ENCODE measurements at regions not wholly inside any gene's neighbourhood (a gene's known extent, or its start where the extent isn't known, plus 50 kb on each side); places are given as distances from the start of the nearest gene placed in this dataset.

- Histone ChIP-seq H3K27me3 (ENCODE audit: low read depth, low read length) (no peaks in the 10 kb centered on the region; the same call in 1 of the 2 replicates), H3K9ac (ENCODE audit: low read length) (no peak overlapping the region), H3K4me1 (ENCODE audit: low read length) (peaks cover 8% of the 10 kb centered on the region), H3K27ac (ENCODE audit: low read length) (no peak overlapping the region), H3K9me3 (ENCODE audit: insufficient read depth, low read length) (no peaks in the 10 kb centered on the region), H3K36me3 (replicated peaks; ENCODE audit: low read depth, low read length) (no peaks in the 10 kb centered on the region), H3K4me2 (ENCODE audit: low read length) (no peak overlapping the region), H4K20me1 (ENCODE audit: insufficient read depth, low read length) (no peaks in the 10 kb centered on the region), H2AFZ (ENCODE audit: low read depth, low read length) (no peak overlapping the region), H3K4me3 (ENCODE audit: low read length) (no peak overlapping the region), H3K79me2 (ENCODE audit: low read length) (no peaks in the 10 kb centered on the region)
- TF ChIP-seq, protein P1, sequence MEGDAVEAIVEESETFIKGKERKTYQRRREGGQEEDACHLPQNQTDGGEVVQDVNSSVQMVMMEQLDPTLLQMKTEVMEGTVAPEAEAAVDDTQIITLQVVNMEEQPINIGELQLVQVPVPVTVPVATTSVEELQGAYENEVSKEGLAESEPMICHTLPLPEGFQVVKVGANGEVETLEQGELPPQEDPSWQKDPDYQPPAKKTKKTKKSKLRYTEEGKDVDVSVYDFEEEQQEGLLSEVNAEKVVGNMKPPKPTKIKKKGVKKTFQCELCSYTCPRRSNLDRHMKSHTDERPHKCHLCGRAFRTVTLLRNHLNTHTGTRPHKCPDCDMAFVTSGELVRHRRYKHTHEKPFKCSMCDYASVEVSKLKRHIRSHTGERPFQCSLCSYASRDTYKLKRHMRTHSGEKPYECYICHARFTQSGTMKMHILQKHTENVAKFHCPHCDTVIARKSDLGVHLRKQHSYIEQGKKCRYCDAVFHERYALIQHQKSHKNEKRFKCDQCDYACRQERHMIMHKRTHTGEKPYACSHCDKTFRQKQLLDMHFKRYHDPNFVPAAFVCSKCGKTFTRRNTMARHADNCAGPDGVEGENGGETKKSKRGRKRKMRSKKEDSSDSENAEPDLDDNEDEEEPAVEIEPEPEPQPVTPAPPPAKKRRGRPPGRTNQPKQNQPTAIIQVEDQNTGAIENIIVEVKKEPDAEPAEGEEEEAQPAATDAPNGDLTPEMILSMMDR (IDR thresholded peaks at IDR 0.05; ENCODE audit: low read depth, low read length), result no peak
- no peak for TF ChIP-seq EZH2phosphoT487 (IDR thresholded peaks at IDR 0.05; ENCODE audit: low read depth)
Observed at GRCh38 chr9:693201-694091, 148.1 kb upstream of the DMRT1 start.

- no peaks in the 10 kb centered on the region for H4K20me1 ChIP-seq (ENCODE audit: insufficient read depth, low read length)
- H3K27me3 ChIP-seq (ENCODE audit: low read depth, low read length), result no peaks in the 10 kb centered on the region; the same call in 1 of the 2 replicates
- H3K36me3 ChIP-seq (replicated peaks; ENCODE audit: low read depth, low read length), result no peaks in the 10 kb centered on the region
- no peaks in the 10 kb centered on the region for H3K9me3 ChIP-seq (ENCODE audit: insufficient read depth, low read length)
- TF ChIP-seq, protein P1 (IDR thresholded peaks at IDR 0.05; ENCODE audit: low read depth, low read length), result no peak
- TF ChIP-seq EZH2phosphoT487 (IDR thresholded peaks at IDR 0.05; ENCODE audit: low read depth), result no peak
- peaks cover 8% of the 10 kb centered on the region for H3K4me1 ChIP-seq (ENCODE audit: low read length)
- H3K9ac ChIP-seq (ENCODE audit: low read length), result no peak overlapping the region
- no peak overlapping the region for H3K4me3 ChIP-seq (ENCODE audit: low read length)
- H2AFZ ChIP-seq (ENCODE audit: low read depth, low read length), result no peak overlapping the region
- H3K27ac ChIP-seq (ENCODE audit: low read length), result no peak overlapping the region
- H3K4me2 ChIP-seq (ENCODE audit: low read length), result no peak overlapping the region
- no peaks in the 10 kb centered on the region for H3K79me2 ChIP-seq (ENCODE audit: low read length)
Observed at GRCh38 chr9:694092-694402, 147.4 kb upstream of the DMRT1 start.

DNA sequence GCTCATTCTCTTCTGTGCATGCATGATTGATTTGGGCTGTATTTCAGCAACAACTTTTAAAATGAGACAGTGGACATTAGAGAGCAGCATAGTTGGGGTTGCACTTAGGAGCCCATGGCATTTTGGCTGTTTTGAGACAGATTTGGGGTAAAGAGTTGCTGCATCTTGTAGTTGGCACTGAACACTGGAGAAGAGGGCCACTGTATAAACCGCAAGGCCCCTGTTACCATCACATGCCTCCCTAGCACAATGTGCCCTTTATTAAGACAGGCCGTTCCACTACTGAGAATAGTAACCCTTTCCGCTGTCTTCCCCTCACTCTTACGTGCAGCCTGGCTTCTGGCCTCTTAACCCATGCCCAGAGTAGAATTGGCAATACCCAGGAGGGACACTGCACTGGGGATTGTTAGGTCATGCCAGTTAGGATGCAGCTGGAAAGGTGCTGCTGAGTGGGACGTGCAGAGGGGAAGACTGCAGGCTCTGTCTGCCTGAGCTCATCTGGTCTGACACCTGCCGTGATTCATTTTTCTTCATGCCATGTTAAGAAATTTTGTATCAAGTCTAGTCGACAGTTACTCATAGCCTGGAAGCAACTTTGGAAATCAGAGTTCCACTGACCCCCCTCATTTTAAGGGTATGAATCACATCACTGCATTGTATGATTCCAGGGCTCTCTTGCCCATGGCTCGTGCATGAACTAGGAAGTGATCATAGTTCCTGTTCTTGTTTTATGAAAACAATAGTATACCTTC is 146.9 kb upstream of the DMRT1 start:
- Histone ChIP-seq H3K27ac (ENCODE audit: low read length) (no peak overlapping the region), H3K4me2 (ENCODE audit: low read length) (peak overlapping the region; percentile 50), H4K20me1 (ENCODE audit: insufficient read depth, low read length) (no peaks in the 10 kb centered on the region), H3K79me2 (ENCODE audit: low read length) (no peaks in the 10 kb centered on the region), H3K4me3 (ENCODE audit: low read length) (peak overlapping the region; percentile 36; the same call in 1 of the 2 replicates), H3K4me1 (ENCODE audit: low read length) (peaks cover 8% of the 10 kb centered on the region), H3K9ac (ENCODE audit: low read length) (no peak overlapping the region), H3K27me3 (ENCODE audit: low read depth, low read length) (no peaks in the 10 kb centered on the region; the same call in 1 of the 2 replicates), H2AFZ (ENCODE audit: low read depth, low read length) (peak overlapping the region; percentile 95), H3K36me3 (replicated peaks; ENCODE audit: low read depth, low read length) (no peaks in the 10 kb centered on the region), H3K9me3 (ENCODE audit: insufficient read depth, low read length) (no peaks in the 10 kb centered on the region)
- TF ChIP-seq EZH2phosphoT487 (IDR thresholded peaks at IDR 0.05; ENCODE audit: low read depth), result no peak
- TF ChIP-seq, protein P1 (IDR thresholded peaks at IDR 0.05; ENCODE audit: low read depth, low read length), result no peak

GRCh38 chr9:695252-695651 is 146.2 kb upstream of the DMRT1 start:
- Histone ChIP-seq H2AFZ (ENCODE audit: low read depth, low read length) (peak overlapping the region; percentile 95), H3K9ac (ENCODE audit: low read length) (no peak overlapping the region), H3K79me2 (ENCODE audit: low read length) (no peaks in the 10 kb centered on the region), H3K27me3 (ENCODE audit: low read depth, low read length) (no peaks in the 10 kb centered on the region; the same call in 1 of the 2 replicates), H3K4me3 (ENCODE audit: low read length) (peak overlapping the region; percentile 36; the same call in 1 of the 2 replicates), H3K4me1 (ENCODE audit: low read length) (peaks cover 8% of the 10 kb centered on the region), H3K4me2 (ENCODE audit: low read length) (peak overlapping the region; percentile 50), H4K20me1 (ENCODE audit: insufficient read depth, low read length) (no peaks in the 10 kb centered on the region), H3K36me3 (replicated peaks; ENCODE audit: low read depth, low read length) (no peaks in the 10 kb centered on the region), H3K27ac (ENCODE audit: low read length) (no peak overlapping the region), H3K9me3 (ENCODE audit: insufficient read depth, low read length) (no peaks in the 10 kb centered on the region)
- TF ChIP-seq, protein P1 (IDR thresholded peaks at IDR 0.05; ENCODE audit: low read depth, low read length), result no peak
- TF ChIP-seq EZH2phosphoT487 (IDR thresholded peaks at IDR 0.05; ENCODE audit: low read depth), result no peak

All from OCI-LY3 (cell line).